Loucy (cell line): ENCODE measurements at regions not wholly inside any gene's neighbourhood (a gene's known extent, or its start where the extent isn't known, plus 50 kb on each side); places are given as distances from the start of the nearest gene placed in this dataset.

Experiments
- H2AFZ ChIP-seq: fragments of 200-600 bp; sonication (generic); 2 replicates; pipeline ENCODE4 v1.6.0; 2016; ENCODE audit warnings: antibody characterized with exemption, mild to moderate bottlenecking, low read length, moderate library complexity
- H3F3A ChIP-seq: fragments of 200-600 bp; 2 replicates; pipeline ENCODE4 v1.6.0; 2016; ENCODE audit warnings: antibody characterized with exemption, low read depth, mild to moderate bottlenecking
- H3K27me3 ChIP-seq: fragments of 200-600 bp; sonication (generic); 2 replicates; pipeline ENCODE4 v1.6.1; 2014; ENCODE audit warnings: low read length, mild to moderate bottlenecking; ENCODE audit not compliant: insufficient read depth, poor library complexity, severe bottlenecking
- H3K36me3 ChIP-seq: fragments of 200-600 bp; sonication (generic); 2 replicates; pipeline ENCODE4 v1.6.1; 2016; ENCODE audit warnings: low read length; ENCODE audit not compliant: insufficient read depth
- H3K4me1 ChIP-seq: fragments of 200-600 bp; sonication (generic); 2 replicates; pipeline ENCODE4 v1.5.1; 2014; ENCODE audit warnings: low read length, mild to moderate bottlenecking; ENCODE audit not compliant: insufficient read depth, poor library complexity, severe bottlenecking
- H3K4me2 ChIP-seq: fragments of 200-600 bp; sonication (generic); 2 replicates; pipeline ENCODE4 v1.6.0; 2014; ENCODE audit warnings: antibody characterized with exemption, low read length, low read depth, mild to moderate bottlenecking; ENCODE audit not compliant: poor library complexity, severe bottlenecking
- H3K4me3 ChIP-seq: fragments of 200-600 bp; sonication (generic); 2 replicates; pipeline ENCODE4 v1.5.1; 2014; ENCODE audit warnings: low read length, mild to moderate bottlenecking, mixed read lengths; ENCODE audit not compliant: poor library complexity, severe bottlenecking
- H3K79me2 ChIP-seq: fragments of 200-600 bp; sonication (generic); 2 replicates; pipeline ENCODE4 v1.6.1; 2014; ENCODE audit warnings: low read length; ENCODE audit not compliant: insufficient read depth
- H3K9ac ChIP-seq: fragments of 200-600 bp; sonication (generic); 2 replicates; pipeline ENCODE4 v1.6.0; 2014; ENCODE audit warnings: mild to moderate bottlenecking, low read depth, low read length, moderate library complexity; ENCODE audit not compliant: poor library complexity, severe bottlenecking
- H3K9me2 ChIP-seq: fragments of 200-600 bp; sonication (generic); replicated peaks from 2 replicates; pipeline ENCODE4 v1.6.1; 2016; ENCODE audit warnings: low read depth, low read length, mixed read lengths
- H3K9me3 ChIP-seq: fragments of 200-600 bp; sonication (generic); 2 replicates; pipeline ENCODE4 v1.6.1; 2014; ENCODE audit warnings: mild to moderate bottlenecking, antibody characterized with exemption, low read length, low read depth; ENCODE audit not compliant: insufficient read depth
- H4K20me1 ChIP-seq: fragments of 200-600 bp; sonication (generic); 2 replicates; pipeline ENCODE4 v1.6.0; 2014; ENCODE audit warnings: antibody characterized with exemption, low read length, mild to moderate bottlenecking; ENCODE audit not compliant: insufficient read depth, poor library complexity, severe bottlenecking
- CTCF ChIP-seq: fragments of 200-600 bp; sonication (generic); conservative IDR thresholded peaks from 2 replicates; pipeline ENCODE4 v1.5.1; 2014; ENCODE audit warnings: mild to moderate bottlenecking, antibody characterized with exemption, low read length
- EZH2phosphoT487 ChIP-seq: fragments of 200-600 bp; IDR thresholded peaks from 2 replicates; pipeline ENCODE4 v1.6.1; 2018; ENCODE audit warnings: antibody characterized with exemption, mild to moderate bottlenecking, moderate library complexity, borderline replicate concordance

- H3K4me3 ChIP-seq: no peak overlapping the region
- no peaks in the 10 kb centered on the region for H4K20me1 ChIP-seq
- no peak for TF ChIP-seq CTCF
- H3K9me2 ChIP-seq: no peaks in the 10 kb centered on the region
- H3K36me3 ChIP-seq: no peaks in the 10 kb centered on the region
- H3K4me1 ChIP-seq: no peaks in the 10 kb centered on the region
- no peak overlapping the region for H3K9ac ChIP-seq
- H2AFZ ChIP-seq: no peak overlapping the region
- H3F3A ChIP-seq: no peaks in the 10 kb centered on the region
- no peaks in the 10 kb centered on the region for H3K9me3 ChIP-seq
- H3K27me3 ChIP-seq: no peaks in the 10 kb centered on the region
- H3K79me2 ChIP-seq: no peaks in the 10 kb centered on the region
- no peak overlapping the region for H3K4me2 ChIP-seq
Measured at GRCh38 chr14:85169381-85169780, 360.6 kb upstream of the FLRT2 start.

GRCh38 chr14:85172290-85172689 lies 357.7 kb upstream of the FLRT2 start:
- Histone ChIP-seq H4K20me1 (no peaks in the 10 kb centered on the region), H2AFZ (0 out of 2 replicates have a peak overlapping the region, but pooled peaks have one; percentile 28), H3K27me3 (no peaks in the 10 kb centered on the region), H3K9me3 (no peaks in the 10 kb centered on the region), H3K4me1 (no peaks in the 10 kb centered on the region), H3K4me2 (no peak overlapping the region), H3K4me3 (no peak overlapping the region), H3K9ac (no peak overlapping the region), H3K36me3 (no peaks in the 10 kb centered on the region), H3K79me2 (no peaks in the 10 kb centered on the region), H3K9me2 (no peaks in the 10 kb centered on the region), H3F3A (no peaks in the 10 kb centered on the region)
- TF ChIP-seq CTCF (no peak), EZH2phosphoT487 (no peak)

GRCh38 chr14:85172889-85173477 lies 357.0 kb upstream of the FLRT2 start:
- no peaks in the 10 kb centered on the region for H3K27me3 ChIP-seq
- no peak overlapping the region for H3K9ac ChIP-seq
- H2AFZ ChIP-seq: no peak overlapping the region
- no peaks in the 10 kb centered on the region for H3K9me3 ChIP-seq
- H4K20me1 ChIP-seq: no peaks in the 10 kb centered on the region
- H3F3A ChIP-seq: no peaks in the 10 kb centered on the region
- H3K4me1 ChIP-seq: no peaks in the 10 kb centered on the region
- H3K4me3 ChIP-seq: no peak overlapping the region
- H3K36me3 ChIP-seq: no peaks in the 10 kb centered on the region
- H3K79me2 ChIP-seq: no peaks in the 10 kb centered on the region
- TF ChIP-seq CTCF (no peak), EZH2phosphoT487 (no peak)
- no peaks in the 10 kb centered on the region for H3K9me2 ChIP-seq
- H3K4me2 ChIP-seq: no peak overlapping the region
